Neural crest cell (in vitro differentiated cells): ENCODE measurements at regions not wholly inside any gene's neighbourhood (a gene's known extent, or its start where the extent isn't known, plus 50 kb on each side); places are given as distances from the start of the nearest gene placed in this dataset.

Source experiments
- DNase-seq: peaks from one replicate; pipeline ENCODE4 v3.0.0; 2021; ENCODE audit warnings: low read depth, mixed read lengths, low spot score
- H3K27ac Mint-ChIP-seq: one replicate; pipeline ENCODE4 v1.8.0; 2021; ENCODE audit warnings: mild to moderate bottlenecking, mixed read lengths; ENCODE audit not compliant: unreplicated experiment
- H3K27me3 Mint-ChIP-seq: 2 replicates; pipeline ENCODE4 v1.8.0; 2021; ENCODE audit warnings: low read depth, mild to moderate bottlenecking, mixed read lengths
- H3K36me3 Mint-ChIP-seq: 2 replicates; pipeline ENCODE4 v1.8.0; 2021; ENCODE audit warnings: low read depth, mild to moderate bottlenecking, mixed read lengths
- H3K4me1 Mint-ChIP-seq: 2 replicates; pipeline ENCODE4 v1.8.0; 2021; ENCODE audit warnings: mixed read lengths
- H3K4me3 Mint-ChIP-seq: one replicate; pipeline ENCODE4 v1.8.0; 2021; ENCODE audit warnings: mild to moderate bottlenecking, mixed read lengths
- H3K9me3 Mint-ChIP-seq: 2 replicates; pipeline ENCODE4 v1.8.0; 2021; ENCODE audit warnings: mixed read lengths
- TF ChIP-seq, protein P1 (sequence below): fragments of 200-600 bp; sonication (generic); conservative IDR thresholded peaks from 2 replicates; pipeline ENCODE4 v1.5.0; 2021; ENCODE audit warnings: antibody characterized with exemption, mild to moderate bottlenecking

DNA sequence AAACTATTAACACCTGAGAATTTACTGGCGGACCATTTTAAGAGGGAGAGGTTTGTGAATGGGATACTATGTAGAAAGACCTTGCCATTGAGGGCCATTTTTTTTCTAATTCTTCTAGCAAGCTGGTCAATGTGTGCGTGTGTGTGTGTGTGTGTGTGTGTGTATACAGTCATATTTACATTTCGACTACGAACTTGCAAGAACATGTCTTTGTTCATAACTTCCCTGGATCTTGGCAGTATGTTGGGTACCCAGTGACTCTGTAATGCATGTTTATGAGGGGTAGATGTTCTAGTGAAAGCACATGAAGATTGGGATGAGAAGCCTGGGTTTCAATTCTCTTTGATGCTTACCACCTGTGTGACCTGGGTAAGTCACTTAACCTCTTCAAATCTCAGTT lies 133.6 kb downstream of the UBE2E3 start:
- TF ChIP-seq, protein P1, sequence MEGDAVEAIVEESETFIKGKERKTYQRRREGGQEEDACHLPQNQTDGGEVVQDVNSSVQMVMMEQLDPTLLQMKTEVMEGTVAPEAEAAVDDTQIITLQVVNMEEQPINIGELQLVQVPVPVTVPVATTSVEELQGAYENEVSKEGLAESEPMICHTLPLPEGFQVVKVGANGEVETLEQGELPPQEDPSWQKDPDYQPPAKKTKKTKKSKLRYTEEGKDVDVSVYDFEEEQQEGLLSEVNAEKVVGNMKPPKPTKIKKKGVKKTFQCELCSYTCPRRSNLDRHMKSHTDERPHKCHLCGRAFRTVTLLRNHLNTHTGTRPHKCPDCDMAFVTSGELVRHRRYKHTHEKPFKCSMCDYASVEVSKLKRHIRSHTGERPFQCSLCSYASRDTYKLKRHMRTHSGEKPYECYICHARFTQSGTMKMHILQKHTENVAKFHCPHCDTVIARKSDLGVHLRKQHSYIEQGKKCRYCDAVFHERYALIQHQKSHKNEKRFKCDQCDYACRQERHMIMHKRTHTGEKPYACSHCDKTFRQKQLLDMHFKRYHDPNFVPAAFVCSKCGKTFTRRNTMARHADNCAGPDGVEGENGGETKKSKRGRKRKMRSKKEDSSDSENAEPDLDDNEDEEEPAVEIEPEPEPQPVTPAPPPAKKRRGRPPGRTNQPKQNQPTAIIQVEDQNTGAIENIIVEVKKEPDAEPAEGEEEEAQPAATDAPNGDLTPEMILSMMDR: no peak
- H3K9me3 Mint-ChIP-seq: peaks cover 4% of the 10 kb centered on the region
- no peak overlapping the region for H3K27ac Mint-ChIP-seq
- no peaks in the 10 kb centered on the region for H3K4me1 Mint-ChIP-seq
- no peaks in the 10 kb centered on the region for H3K27me3 Mint-ChIP-seq
- peaks cover 2% of the 10 kb centered on the region for H3K36me3 Mint-ChIP-seq
- no peak for DNase-seq
- H3K4me3 Mint-ChIP-seq: no peak overlapping the region

DNA sequence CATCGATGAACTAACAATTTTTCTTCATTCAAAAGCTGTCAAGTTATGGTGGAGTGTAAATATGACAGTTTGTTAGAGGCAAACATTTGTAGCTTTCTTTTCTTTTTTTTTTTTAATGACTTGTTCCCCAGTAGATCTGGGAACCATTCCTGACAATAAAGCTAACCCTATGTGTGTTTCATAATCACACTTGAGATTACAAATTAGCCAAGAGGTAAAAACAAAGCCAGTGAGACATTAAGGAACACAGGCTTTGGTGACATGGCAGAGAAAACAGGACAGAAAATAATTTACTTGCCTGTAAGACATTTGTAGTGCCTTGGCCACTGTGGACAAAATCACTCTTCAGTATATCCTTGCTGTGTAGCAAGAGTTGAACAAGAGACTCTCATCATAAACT lies 135.9 kb downstream of the UBE2E3 start:
- Mint-ChIP-seq H3K4me1 (no peaks in the 10 kb centered on the region), H3K27ac (no peak overlapping the region), H3K36me3 (peaks cover 2% of the 10 kb centered on the region), H3K27me3 (no peaks in the 10 kb centered on the region), H3K4me3 (no peak overlapping the region), H3K9me3 (peaks cover 6% of the 10 kb centered on the region)
- no peak for DNase-seq
- TF ChIP-seq, protein P1: no peak

DNA sequence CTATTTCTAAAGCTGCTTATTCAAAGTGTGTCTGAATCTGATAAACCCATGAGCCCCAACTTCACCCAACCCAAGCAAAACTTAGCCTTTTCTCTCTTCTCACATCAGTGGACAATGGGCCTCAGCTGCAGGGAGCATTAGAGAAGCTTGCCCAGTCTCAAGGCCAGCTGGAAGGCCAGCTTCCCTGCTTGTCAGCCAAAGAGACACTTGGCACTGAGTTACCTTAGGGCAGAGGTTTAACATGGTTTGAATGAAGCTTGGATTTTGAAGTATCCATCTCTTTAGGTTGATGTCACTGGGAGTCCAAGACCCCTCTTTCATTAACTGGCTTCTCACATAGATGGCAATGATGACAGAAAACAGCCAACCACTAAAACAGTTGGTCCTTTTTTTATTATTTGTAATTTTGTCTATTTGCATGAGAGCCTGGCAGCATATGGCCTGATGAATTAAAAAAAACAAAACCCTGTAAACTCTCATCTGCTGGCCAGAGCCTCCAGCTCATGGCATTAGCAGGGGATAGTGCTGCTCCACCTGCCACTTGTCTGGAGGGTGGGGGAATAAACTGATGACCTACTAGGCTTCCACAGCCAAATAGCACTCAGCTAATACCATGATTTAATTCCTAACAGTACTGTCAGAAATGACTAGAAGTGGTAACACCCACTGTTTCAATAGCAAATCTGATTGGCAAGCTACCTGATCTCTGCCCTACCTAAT lies 137.0 kb downstream of the UBE2E3 start:
- TF ChIP-seq, protein P1: no peak
- Mint-ChIP-seq H3K36me3 (peaks cover 2% of the 10 kb centered on the region), H3K9me3 (peaks cover 6% of the 10 kb centered on the region), H3K27me3 (no peaks in the 10 kb centered on the region), H3K27ac (no peak overlapping the region), H3K4me3 (no peak overlapping the region), H3K4me1 (no peaks in the 10 kb centered on the region)
- no peak for DNase-seq

DNA sequence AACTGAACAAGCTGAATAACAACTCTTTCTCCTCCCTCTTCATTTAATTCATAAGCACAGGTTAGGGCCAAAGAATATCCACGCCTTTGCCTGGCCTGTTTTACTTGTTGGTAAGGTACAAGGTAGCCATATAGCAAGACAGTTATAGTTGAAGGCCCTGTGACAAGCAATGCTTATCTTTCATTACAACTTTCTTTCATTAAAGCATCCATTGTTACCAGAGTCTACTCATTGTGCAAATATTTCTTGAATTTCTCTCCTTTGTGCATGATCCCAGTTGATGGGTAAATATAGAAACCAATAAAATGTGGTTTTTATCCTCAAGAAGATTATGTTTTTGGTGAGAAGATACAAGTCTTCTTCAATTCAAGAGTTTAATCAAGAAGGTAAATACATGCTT lies 140.2 kb downstream of the UBE2E3 start:
- peaks cover 6% of the 10 kb centered on the region for H3K9me3 Mint-ChIP-seq
- peaks cover 14% of the 10 kb centered on the region for H3K4me1 Mint-ChIP-seq
- peaks cover 2% of the 10 kb centered on the region for H3K36me3 Mint-ChIP-seq
- no peak overlapping the region for H3K4me3 Mint-ChIP-seq
- no peaks in the 10 kb centered on the region for H3K27me3 Mint-ChIP-seq
- H3K27ac Mint-ChIP-seq: no peak overlapping the region
- DNase-seq: no peak
- TF ChIP-seq, protein P1: no peak

DNA sequence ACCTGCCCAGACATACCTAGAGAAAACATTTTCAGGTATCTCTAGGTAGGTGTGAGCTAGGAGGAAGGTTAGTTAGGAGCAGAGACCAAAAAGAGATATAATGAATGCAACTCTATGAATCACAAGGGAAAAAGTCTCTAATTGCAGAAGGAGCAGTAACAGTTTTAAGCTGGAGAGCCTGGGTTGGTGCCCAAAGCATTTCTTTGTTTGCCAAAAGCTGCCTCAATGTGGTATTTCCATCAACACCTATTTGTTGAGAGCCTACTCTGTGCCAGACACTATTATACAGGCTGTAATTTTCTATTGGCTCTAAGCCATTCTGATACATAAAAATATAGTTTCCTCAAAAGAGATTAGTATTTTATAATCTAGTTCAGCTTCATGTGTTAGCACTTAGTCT lies 141.6 kb downstream of the UBE2E3 start:
- no peak for DNase-seq
- Mint-ChIP-seq H3K27ac (no peak overlapping the region), H3K36me3 (peaks cover 2% of the 10 kb centered on the region), H3K27me3 (no peaks in the 10 kb centered on the region), H3K4me3 (no peak overlapping the region), H3K9me3 (peaks cover 6% of the 10 kb centered on the region), H3K4me1 (peaks cover 14% of the 10 kb centered on the region)
- TF ChIP-seq, protein P1: no peak
